ENCODE measurements at regions not wholly inside any gene's neighbourhood (a gene's known extent, or its start where the extent isn't known, plus 50 kb on each side); places are given as distances from the start of the nearest gene placed in this dataset.

GRCh38 chr13:34430294-34430693 lies 511.8 kb upstream of the NBEA start:
- TF ChIP-seq CTCF (IDR thresholded peaks at IDR 0.05 in 2 of 3, conservative IDR thresholded peaks at IDR 0.05 in 1 of 3; ENCODE audit: borderline replicate concordance in 1 of 3, insufficient read depth in 1 of 3, low read depth in 2 of 3, low read length in 2 of 3) (no peak), MAX (IDR thresholded peaks at IDR 0.05) (no peak), EZH2phosphoT487 (IDR thresholded peaks at IDR 0.05; ENCODE audit: borderline replicate concordance) (no peak)
